ENCODE measurements at regions not wholly inside any gene's neighbourhood (a gene's known extent, or its start where the extent isn't known, plus 50 kb on each side); places are given as distances from the start of the nearest gene placed in this dataset.

DNA sequence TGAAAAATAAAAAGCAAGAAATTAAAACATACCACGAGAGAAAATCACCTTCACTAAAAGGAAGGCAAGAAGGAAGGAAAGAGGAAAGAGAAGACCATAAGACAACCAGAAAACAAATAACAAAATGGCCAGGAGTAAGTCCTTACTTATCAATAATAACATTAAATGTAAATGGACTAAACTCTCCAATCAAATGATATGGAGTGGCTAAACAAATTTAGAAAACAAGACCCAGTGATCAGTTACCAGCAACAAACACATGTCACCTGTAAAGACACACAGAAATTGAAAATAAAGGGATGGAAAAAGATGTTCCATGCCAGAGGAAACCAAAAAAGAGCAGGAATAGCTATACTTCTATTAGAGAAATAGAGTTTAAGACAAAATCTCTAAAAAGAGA, 85.0 kb upstream of the SLC38A4 start:
- no peak for DNase-seq (ENCODE audit: low spot score)

- DNase-seq (ENCODE audit: low spot score) = no peak
Observed at GRCh38 chr12:46914336-46914735, 88.5 kb upstream of the SLC38A4 start.

- DNase-seq (ENCODE audit: low spot score) = peak; percentile 11
Observed at GRCh38 chr12:46915082-46915481, 89.3 kb upstream of the SLC38A4 start.

DNA sequence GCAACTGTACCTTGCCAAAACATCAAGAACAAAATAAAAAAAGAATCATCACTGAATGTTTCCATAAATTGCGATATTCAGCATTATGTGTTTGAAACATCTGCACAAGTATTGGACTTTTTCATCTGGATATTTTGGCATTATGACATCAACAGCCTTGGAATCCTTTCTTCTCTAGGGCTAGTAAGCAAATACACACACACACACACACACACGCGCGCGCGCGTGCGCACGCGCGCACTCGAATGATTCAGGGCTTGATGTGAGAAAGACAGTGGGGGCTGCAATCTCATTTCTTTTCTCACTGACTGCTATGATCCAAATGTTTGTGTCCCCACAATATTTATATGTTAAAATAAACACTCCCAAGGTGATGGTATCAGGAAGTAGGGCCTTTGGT, 90.0 kb upstream of the SLC38A4 start:
- no peak for DNase-seq (ENCODE audit: low spot score)

GRCh38 chr12:46916796-46917419, 91.1 kb upstream of the SLC38A4 start:
- DNase-seq (ENCODE audit: low spot score) = no peak

DNA sequence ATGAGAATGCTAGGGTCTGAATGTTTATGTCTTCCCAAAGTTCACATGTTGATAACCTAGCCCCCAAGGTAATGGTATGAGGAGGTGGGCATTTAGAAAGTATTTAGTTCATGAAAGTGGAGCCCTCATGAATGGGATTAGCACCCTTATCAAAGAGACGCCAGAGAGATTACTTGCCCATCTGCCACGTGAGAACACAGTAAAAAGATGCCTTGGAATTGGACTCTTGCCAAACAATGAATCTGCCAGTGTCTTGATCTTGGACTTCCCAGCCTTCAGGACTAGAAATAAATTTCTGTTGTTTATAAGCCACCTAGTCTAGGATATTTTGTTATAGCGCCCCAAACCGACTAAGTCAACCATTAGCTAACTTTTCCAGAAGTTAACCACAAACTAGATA, 92.0 kb upstream of the SLC38A4 start:
- DNase-seq (ENCODE audit: low spot score) = no peak

DNA sequence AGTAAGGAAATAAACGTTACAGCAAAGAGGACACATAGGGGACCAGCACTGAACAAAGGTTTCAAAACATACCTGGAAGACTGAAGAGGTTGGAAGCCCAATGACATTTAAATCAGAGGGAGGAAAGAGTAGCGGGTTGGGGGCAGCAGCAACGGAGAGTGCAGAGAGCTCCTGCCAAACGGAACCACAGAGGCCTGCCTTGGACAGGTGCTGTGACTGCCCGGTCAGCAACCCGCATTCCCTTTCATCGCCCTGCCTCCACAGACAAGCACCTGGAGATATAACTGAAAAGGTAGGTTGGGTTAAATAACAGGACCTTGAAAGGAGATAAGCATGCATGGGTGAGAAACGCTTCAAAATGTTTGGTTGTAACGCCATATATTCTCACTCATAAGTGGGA, 92.8 kb upstream of the SLC38A4 start:
- DNase-seq (ENCODE audit: low spot score) = no peak

GRCh38 chr12:46919666-46920400, 94.0 kb upstream of the SLC38A4 start:
- no peak for DNase-seq (ENCODE audit: low spot score)

GRCh38 chr12:46920499-46920898, 94.7 kb upstream of the SLC38A4 start:
- DNase-seq (ENCODE audit: low spot score) = no peak

GRCh38 chr12:46921048-46921763, 95.4 kb upstream of the SLC38A4 start:
- DNase-seq (ENCODE audit: low spot score) = no peak

GRCh38 chr12:46921764-46922133, 96.0 kb upstream of the SLC38A4 start:
- DNase-seq (ENCODE audit: low spot score) = no peak

DNA sequence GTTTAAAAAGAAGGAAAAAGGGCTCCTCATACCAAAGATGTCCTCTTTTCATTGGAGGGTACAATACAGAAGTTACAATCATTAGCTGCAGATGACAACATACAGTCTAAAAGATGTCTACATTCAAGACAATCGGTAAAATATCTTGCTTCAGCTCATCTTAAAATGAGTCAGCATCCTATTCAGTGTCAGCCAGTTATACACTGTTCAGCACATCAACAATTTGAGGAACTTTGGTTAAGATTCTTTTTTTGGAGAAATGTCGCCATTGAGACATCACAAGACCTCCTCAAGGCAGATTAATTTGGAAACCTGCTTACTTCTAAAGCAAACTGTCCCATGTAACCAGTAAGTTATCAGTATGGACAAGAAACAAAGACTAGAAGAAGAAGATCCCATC, 100.7 kb upstream of the SLC38A4 start:
- DNase-seq (ENCODE audit: low spot score) = peak; percentile 17

GRCh38 chr12:46930101-46930500, 104.3 kb upstream of the SLC38A4 start:
- no peak for DNase-seq (ENCODE audit: low spot score)

DNA sequence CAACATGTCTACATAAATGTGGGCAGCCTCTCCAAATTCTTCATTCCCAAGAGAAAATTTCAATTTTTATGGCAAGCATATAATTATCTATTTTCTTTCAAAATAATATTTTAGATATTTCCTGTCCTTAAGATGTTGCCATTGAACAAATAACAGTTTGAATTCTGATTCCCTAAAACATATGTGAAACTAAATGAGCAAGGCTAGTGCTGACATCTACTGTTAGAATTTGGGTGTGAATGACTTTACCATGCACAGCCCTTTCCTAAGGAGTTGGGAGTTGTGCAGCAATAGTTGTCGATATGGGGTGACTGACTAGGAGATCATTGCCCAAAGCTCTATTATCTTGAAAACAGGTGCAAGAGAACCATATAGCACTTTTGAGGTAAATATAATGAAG, 108.2 kb upstream of the SLC38A4 start:
- peak; percentile 73 for DNase-seq (ENCODE audit: low spot score)

- no peak for DNase-seq (ENCODE audit: low spot score)
Observed at GRCh38 chr12:46934374-46935111, 108.7 kb upstream of the SLC38A4 start.

DNA sequence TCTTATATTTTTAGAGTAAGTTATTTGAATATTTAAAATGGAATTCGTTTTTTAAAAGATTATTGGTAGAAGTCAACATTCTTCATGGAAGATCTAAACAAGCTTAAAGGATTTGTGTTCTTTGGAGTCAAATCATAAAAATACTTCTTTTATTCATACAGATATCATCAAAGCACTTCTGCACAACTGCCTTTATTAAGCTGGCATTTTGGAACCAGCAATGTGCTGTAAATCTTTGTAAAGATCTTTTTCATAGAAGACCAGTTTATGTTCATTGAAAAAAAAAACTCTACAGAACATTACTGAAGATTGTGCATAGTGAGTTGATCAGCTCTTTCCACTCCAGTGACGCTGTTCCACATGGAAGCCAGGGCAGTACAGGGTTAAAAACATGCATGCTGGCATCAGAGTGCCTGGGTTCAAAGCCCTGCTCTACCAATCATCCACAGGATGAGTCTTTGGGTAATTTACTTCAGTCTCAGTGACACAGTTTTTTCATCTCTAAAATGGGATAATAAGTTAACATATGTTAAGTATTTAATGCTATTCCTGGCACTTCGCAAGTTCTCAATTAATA, 109.6 kb upstream of the SLC38A4 start:
- DNase-seq (ENCODE audit: low spot score) = no peak

GRCh38 chr12:46936042-46936441, 110.2 kb upstream of the SLC38A4 start:
- no peak for DNase-seq (ENCODE audit: low spot score)

- no peak for DNase-seq (ENCODE audit: low spot score)
Observed at GRCh38 chr12:46938071-46938678, 112.4 kb upstream of the SLC38A4 start.

DNA sequence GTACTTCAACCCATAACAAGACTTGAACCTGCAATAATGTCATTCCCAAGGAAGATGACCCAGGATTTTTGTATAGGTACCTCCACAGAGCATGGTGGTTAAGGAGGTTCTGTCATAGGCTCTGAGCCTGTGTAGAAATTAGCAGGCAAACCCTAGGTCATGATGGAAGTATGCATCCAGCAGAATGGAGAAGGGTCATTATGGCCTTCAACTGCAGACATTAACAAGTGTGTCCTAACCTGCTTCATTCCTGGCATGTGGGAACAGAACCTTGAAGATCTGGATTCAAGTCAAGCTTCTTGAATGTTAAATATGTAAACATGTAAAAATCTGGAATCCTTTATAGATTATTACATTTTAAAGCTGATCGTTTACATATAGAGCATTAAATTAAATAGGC, 116.2 kb upstream of the SLC38A4 start:
- no peak for DNase-seq (ENCODE audit: low spot score)

DNA sequence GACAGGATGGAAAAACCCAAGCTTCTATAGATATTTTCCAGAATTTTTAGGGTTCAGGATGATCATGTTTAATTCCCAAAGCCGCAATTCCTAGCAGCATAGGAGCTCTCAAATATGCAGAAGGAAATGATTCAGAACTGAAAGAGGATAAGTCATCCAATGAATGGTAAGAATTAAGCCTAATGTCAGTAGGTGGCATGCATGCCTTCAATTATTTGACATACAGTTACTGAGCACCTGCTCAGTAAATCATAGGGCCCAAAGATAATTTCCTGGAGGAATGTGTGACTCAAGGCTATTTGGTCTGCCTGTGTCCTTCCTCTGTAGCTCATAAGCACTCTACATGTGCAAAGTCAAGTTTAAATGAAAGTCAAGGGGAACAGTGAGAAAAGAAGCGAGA, 116.8 kb upstream of the SLC38A4 start:
- DNase-seq (ENCODE audit: low spot score) = no peak

- peak; percentile 15 for DNase-seq (ENCODE audit: low spot score)
Observed at GRCh38 chr12:46944088-46944487, 118.3 kb upstream of the SLC38A4 start.

GRCh38 chr12:46944771-46945170, 119.0 kb upstream of the SLC38A4 start:
- no peak for DNase-seq (ENCODE audit: low spot score)
